HS-27A (cell line): ENCODE measurements at regions not wholly inside any gene's neighbourhood (a gene's known extent, or its start where the extent isn't known, plus 50 kb on each side); places are given as distances from the start of the nearest gene placed in this dataset.
A peak's percentile ranks its signal among the peaks of the same experiment; 100 is the strongest.

ENCODE experiments used
- DNase-seq: peaks from one replicate; pipeline ENCODE4 v3.0.0-alpha.2; 2012; ENCODE audit warnings: low read depth, missing footprints

GRCh38 chr13:103328899-103329298 lies 262.7 kb upstream of the SLC10A2 start:
- DNase-seq: no peak

- no peak for DNase-seq
Observed at GRCh38 chr13:103326326-103326725, 260.1 kb upstream of the SLC10A2 start.

GRCh38 chr13:103325672-103326071 lies 259.5 kb upstream of the SLC10A2 start:
- no peak for DNase-seq

GRCh38 chr13:103324641-103325040 lies 258.4 kb upstream of the SLC10A2 start:
- DNase-seq: no peak

- DNase-seq: no peak
Observed at GRCh38 chr13:103315711-103316110, 249.5 kb upstream of the SLC10A2 start.

GRCh38 chr13:103312467-103312866 lies 246.2 kb upstream of the SLC10A2 start:
- DNase-seq: no peak

- no peak for DNase-seq
Observed at GRCh38 chr13:103308667-103309066, 242.4 kb upstream of the SLC10A2 start.

GRCh38 chr13:103306163-103306562 lies 239.9 kb upstream of the SLC10A2 start:
- DNase-seq: no peak

- no peak for DNase-seq
Observed at GRCh38 chr13:103303078-103303651, 236.9 kb upstream of the SLC10A2 start.

- no peak for DNase-seq
Observed at GRCh38 chr13:103302676-103303075, 236.5 kb upstream of the SLC10A2 start.

GRCh38 chr13:103299079-103299478 lies 232.9 kb upstream of the SLC10A2 start:
- no peak for DNase-seq

- no peak for DNase-seq
Observed at GRCh38 chr13:103297083-103297482, 230.9 kb upstream of the SLC10A2 start.

- DNase-seq: no peak
Observed at GRCh38 chr13:103291798-103292572, 225.8 kb upstream of the SLC10A2 start.

- no peak for DNase-seq
Observed at GRCh38 chr13:103291226-103291625, 225.0 kb upstream of the SLC10A2 start.

GRCh38 chr13:103289681-103290080 lies 223.5 kb upstream of the SLC10A2 start:
- DNase-seq: no peak

- DNase-seq: no peak
Observed at GRCh38 chr13:103288114-103288513, 221.9 kb upstream of the SLC10A2 start.

GRCh38 chr13:103287659-103288058 lies 221.4 kb upstream of the SLC10A2 start:
- DNase-seq: peak; percentile 19

GRCh38 chr13:103284466-103284865 lies 218.2 kb upstream of the SLC10A2 start:
- DNase-seq: no peak

- no peak for DNase-seq
Observed at GRCh38 chr13:103283451-103283820, 217.2 kb upstream of the SLC10A2 start.

GRCh38 chr13:103282571-103283450 lies 216.6 kb upstream of the SLC10A2 start:
- DNase-seq: peak; percentile 62

- DNase-seq: no peak
Observed at GRCh38 chr13:103277959-103278694, 211.9 kb upstream of the SLC10A2 start.
